SK-MEL-5 (cell line): ENCODE measurements at regions not wholly inside any gene's neighbourhood (a gene's known extent, or its start where the extent isn't known, plus 50 kb on each side); places are given as distances from the start of the nearest gene placed in this dataset.
A peak's percentile ranks its signal among the peaks of the same experiment; 100 is the strongest.

Experiments used
- DNase-seq: peaks from one replicate; pipeline ENCODE4 v3.0.0-alpha.2; 2016; ENCODE audit warnings: low read depth, low spot score
- in situ Hi-C: cut with HindIII; loops from 2 replicates; pipeline ENCODE4 v1.10.0; 2016; ENCODE audit warnings: low sequenced_read_pairs, high pct_unique_total_duplicates, low pct_unique_long_range_greater_than_20kb

GRCh38 chr9:87812375-87813118, 70.1 kb upstream of the SPATA31E1 start:
- peak; percentile 58 for DNase-seq
- in situ Hi-C loops = no loop called here

DNA sequence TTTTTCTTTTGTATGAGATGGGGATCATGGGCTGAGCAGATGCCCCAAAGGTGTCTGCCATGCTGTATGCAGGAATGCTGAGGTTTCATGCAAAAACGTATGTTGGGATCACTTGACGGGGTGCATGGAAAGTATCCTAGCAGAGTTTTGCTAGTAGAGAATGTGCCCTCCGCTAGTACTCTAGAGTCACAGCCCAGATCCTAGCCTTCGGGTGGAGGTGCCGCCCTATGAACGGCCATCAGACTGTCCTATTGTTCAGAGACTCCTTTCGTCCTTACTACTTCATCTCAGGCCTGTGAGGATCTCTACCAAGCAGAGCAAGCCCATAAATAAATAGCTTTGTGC, 69.6 kb upstream of the SPATA31E1 start:
- DNase-seq = no peak
- in situ Hi-C loops = no loop called here

- in situ Hi-C loops = no loop called here
- peak; percentile 30 for DNase-seq
Observed at GRCh38 chr9:87816036-87816435, 66.6 kb upstream of the SPATA31E1 start.

DNA sequence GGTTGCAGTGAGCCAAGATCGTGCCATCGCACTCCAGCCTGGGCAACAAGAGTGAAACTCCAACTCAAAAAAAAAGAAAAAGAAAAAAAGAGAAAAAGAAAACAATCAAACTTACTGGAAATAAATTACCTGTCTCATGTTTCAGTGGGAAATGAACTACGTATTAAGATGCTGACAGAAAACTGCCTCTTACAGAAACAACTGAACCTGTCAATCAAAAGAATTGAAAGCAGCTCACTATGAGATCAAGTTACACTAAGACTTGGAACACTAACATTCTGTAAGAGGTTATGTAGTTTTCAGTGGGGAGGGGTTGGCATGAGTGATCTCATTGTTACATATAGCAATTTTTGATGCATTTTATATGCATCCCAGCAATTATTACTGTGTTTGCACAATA, 64.4 kb upstream of the SPATA31E1 start:
- no peak for DNase-seq
- in situ Hi-C loops = no loop called here

DNA sequence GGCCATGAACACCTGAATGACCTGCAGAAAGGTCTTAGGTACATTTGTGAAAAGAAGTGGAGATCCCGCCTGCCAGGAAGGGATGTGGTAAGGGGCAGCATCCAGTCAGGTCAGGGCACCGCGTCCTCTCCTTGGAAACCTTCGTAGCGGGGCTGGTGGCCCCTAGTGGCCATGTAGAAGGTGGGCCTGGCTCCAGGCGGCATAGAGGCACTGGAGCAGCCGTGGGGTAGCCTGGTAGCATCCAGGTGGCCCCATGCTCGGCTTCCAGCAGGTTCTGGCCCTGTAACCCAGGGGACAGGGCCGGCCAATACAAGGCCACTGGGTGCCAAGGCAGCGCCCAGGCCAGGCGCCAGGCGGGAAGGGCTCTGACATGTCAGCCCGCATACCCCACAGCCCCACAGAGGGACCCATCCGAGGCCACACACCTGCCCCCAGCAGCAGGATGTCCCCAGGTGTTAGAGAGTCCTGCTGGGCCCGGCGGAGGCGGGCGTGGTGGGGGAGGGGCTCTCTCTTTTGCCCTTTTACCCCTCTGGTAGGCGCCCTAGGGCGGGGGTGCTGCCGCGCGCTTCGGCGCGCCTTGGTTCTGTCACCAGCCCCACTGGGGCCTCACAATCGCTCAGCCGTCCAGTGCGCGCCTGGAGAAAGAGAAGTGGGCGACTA, 58.3 kb upstream of the SPATA31E1 start:
- in situ Hi-C loops = no loop called here

GRCh38 chr9:87824886-87825285, 57.8 kb upstream of the SPATA31E1 start:
- in situ Hi-C loops = no loop called here
- DNase-seq = no peak

More for the DNA sequence above, 58.3 kb upstream of the SPATA31E1 start:
- no peak for DNase-seq

GRCh38 chr9:87826331-87826730, 56.3 kb upstream of the SPATA31E1 start:
- no peak for DNase-seq
- in situ Hi-C loops = no loop called here

DNA sequence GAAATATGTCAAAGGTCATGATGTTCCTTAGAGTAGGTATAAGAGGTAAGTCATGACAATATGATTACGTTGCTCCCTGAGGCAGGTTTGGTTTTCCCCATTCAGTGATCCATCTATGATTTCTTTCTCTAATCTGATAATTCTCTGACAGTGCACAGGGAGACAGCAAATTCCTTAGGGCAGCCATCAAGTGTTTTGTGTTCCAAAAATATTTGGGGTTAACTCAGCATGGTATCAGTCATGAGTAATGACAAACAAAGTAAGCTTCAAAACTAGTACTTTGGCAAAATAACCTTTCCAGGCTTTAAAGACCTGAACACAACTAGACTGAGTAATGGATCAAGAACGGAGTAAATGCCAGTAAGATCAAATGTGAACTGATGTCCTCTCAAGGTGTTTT, 55.3 kb upstream of the SPATA31E1 start:
- in situ Hi-C loops = no loop called here

GRCh38 chr9:87829756-87830155, 52.9 kb upstream of the SPATA31E1 start:
- in situ Hi-C loops = no loop called here

More for the DNA sequence above, 55.3 kb upstream of the SPATA31E1 start:
- no peak for DNase-seq

GRCh38 chr9:87830446-87830845, 52.2 kb upstream of the SPATA31E1 start:
- DNase-seq = no peak
- in situ Hi-C loops = no loop called here

More at GRCh38 chr9:87829756-87830155, 52.9 kb upstream of the SPATA31E1 start:
- DNase-seq = no peak

GRCh38 chr9:87831159-87831558, 51.5 kb upstream of the SPATA31E1 start:
- in situ Hi-C loops = no loop called here
- DNase-seq = no peak
